SU-DHL-6 (cell line): ENCODE measurements at regions not wholly inside any gene's neighbourhood (a gene's known extent, or its start where the extent isn't known, plus 50 kb on each side); places are given as distances from the start of the nearest gene placed in this dataset.

Experiments
- CTCF ChIP-seq: fragments of 200-600 bp; sonication (generic); IDR thresholded peaks from one replicate; pipeline ENCODE4 v1.5.1; 2017; ENCODE audit warnings: antibody characterized with exemption, mild to moderate bottlenecking, low read length, moderate library complexity; ENCODE audit not compliant: insufficient read depth, poor library complexity, severe bottlenecking
- EZH2phosphoT487 ChIP-seq: fragments of 200-600 bp; sonication (generic), shearing (Covaris generic); conservative IDR thresholded peaks from 2 replicates; pipeline ENCODE4 v1.6.1; 2018; ENCODE audit warnings: mild to moderate bottlenecking, antibody characterized with exemption, low read length, moderate library complexity, mixed read lengths

- TF ChIP-seq CTCF (no peak), EZH2phosphoT487 (no peak)
Measured at GRCh38 chr2:219719521-219719920, 92.1 kb downstream of the SLC4A3 start.
